ENCODE measurements at regions not wholly inside any gene's neighbourhood (a gene's known extent, or its start where the extent isn't known, plus 50 kb on each side); places are given as distances from the start of the nearest gene placed in this dataset.
"Not testable (repeated sequence)": the region's sequence is repeated elsewhere in the genome, so short reads cannot be mapped to it uniquely, and the experiment has no call there.

GRCh38 chr2:75309596-75310463, 110.5 kb upstream of the TACR1 start:
- no peaks in the 10 kb centered on the region for H3K9me3 Mint-ChIP-seq
- H3K4me1 Mint-ChIP-seq (ENCODE audit: low read depth in 2 of 2): no peaks in the 10 kb centered on the region
- no peak overlapping the region for H3K27ac Mint-ChIP-seq
- H3K27me3 Mint-ChIP-seq: peaks cover 0 to 8% of the 10 kb centered on the region in 2 donors
- H3K4me3 Mint-ChIP-seq: no peak overlapping the region
- no peak for DNase-seq (ENCODE audit: low spot score)
- ATAC-seq: no peak
- no peaks in the 10 kb centered on the region for H3K36me3 Mint-ChIP-seq

- Mint-ChIP-seq H3K27ac (no peak overlapping the region), H3K27me3 (peaks cover 0 to 9% of the 10 kb centered on the region in 2 donors), H3K36me3 (no peaks in the 10 kb centered on the region), H3K4me3 (no peak overlapping the region), H3K4me1 (ENCODE audit: low read depth in 2 of 2) (no peaks in the 10 kb centered on the region), H3K9me3 (no peaks in the 10 kb centered on the region)
- no peak for DNase-seq (ENCODE audit: low spot score)
- no peak for ATAC-seq
These were observed 103.9 kb upstream of the TACR1 start for GRCh38 chr2:75303227-75303626.

GRCh38 chr2:75294362-75294761, 95.0 kb upstream of the TACR1 start:
- Mint-ChIP-seq H3K27ac (no peak overlapping the region), H3K27me3 (peaks cover 2 to 20% of the 10 kb centered on the region in 2 donors), H3K4me3 (no peak overlapping the region), H3K4me1 (ENCODE audit: low read depth in 2 of 2) (no peaks in the 10 kb centered on the region), H3K9me3 (peaks cover 3% of the 10 kb centered on the region), H3K36me3 (no peaks in the 10 kb centered on the region)
- no peak for ATAC-seq
- DNase-seq (ENCODE audit: low spot score): no peak

GRCh38 chr2:75292826-75293225, 93.5 kb upstream of the TACR1 start:
- no peak for DNase-seq (ENCODE audit: low spot score)
- peaks cover 4 to 11% of the 10 kb centered on the region in 2 donors for H3K27me3 Mint-ChIP-seq
- H3K4me1 Mint-ChIP-seq (ENCODE audit: low read depth in 2 of 2): no peaks in the 10 kb centered on the region
- H3K4me3 Mint-ChIP-seq: no peak overlapping the region
- no peak for ATAC-seq
- peaks cover 7% of the 10 kb centered on the region for H3K9me3 Mint-ChIP-seq
- no peaks in the 10 kb centered on the region for H3K36me3 Mint-ChIP-seq
- H3K27ac Mint-ChIP-seq: no peak overlapping the region

GRCh38 chr2:75290600-75291150, 91.4 kb upstream of the TACR1 start:
- H3K36me3 Mint-ChIP-seq: no peaks in the 10 kb centered on the region
- H3K27me3 Mint-ChIP-seq: peaks cover 5 to 19% of the 10 kb centered on the region in 2 donors
- no peaks in the 10 kb centered on the region for H3K4me1 Mint-ChIP-seq (ENCODE audit: low read depth in 2 of 2)
- no peak overlapping the region for H3K27ac Mint-ChIP-seq
- H3K9me3 Mint-ChIP-seq: peaks cover 10% of the 10 kb centered on the region
- no peak for ATAC-seq
- H3K4me3 Mint-ChIP-seq: no peak overlapping the region
- DNase-seq (ENCODE audit: low spot score): no peak

- Mint-ChIP-seq H3K27me3 (peaks cover 5 to 23% of the 10 kb centered on the region in 2 donors), H3K36me3 (no peaks in the 10 kb centered on the region), H3K4me1 (ENCODE audit: low read depth in 2 of 2) (no peaks in the 10 kb centered on the region), H3K27ac (no peak overlapping the region), H3K9me3 (peaks cover 10% of the 10 kb centered on the region), H3K4me3 (no peak overlapping the region)
- no peak for DNase-seq (ENCODE audit: low spot score)
- no peak for ATAC-seq
These were observed 90.5 kb upstream of the TACR1 start for GRCh38 chr2:75289771-75290170.

GRCh38 chr2:75289178-75289577, 89.9 kb upstream of the TACR1 start:
- H3K27me3 Mint-ChIP-seq: peaks cover 5 to 29% of the 10 kb centered on the region in 2 donors
- not testable (repeated sequence) for ATAC-seq, H3K36me3 Mint-ChIP-seq

GRCh38 chr2:75288760-75289159, 89.4 kb upstream of the TACR1 start:
- H3K9me3 Mint-ChIP-seq: peaks cover 10% of the 10 kb centered on the region
- H3K36me3 Mint-ChIP-seq: no peaks in the 10 kb centered on the region
- DNase-seq (ENCODE audit: low spot score) (no peak), ATAC-seq (no peak)
- H3K27ac Mint-ChIP-seq: no peak overlapping the region
- no peak overlapping the region for H3K4me3 Mint-ChIP-seq
- no peaks in the 10 kb centered on the region for H3K4me1 Mint-ChIP-seq (ENCODE audit: low read depth in 2 of 2)
- peaks cover 5 to 33% of the 10 kb centered on the region in 2 donors for H3K27me3 Mint-ChIP-seq

More at GRCh38 chr2:75289178-75289577, 89.9 kb upstream of the TACR1 start:
- not testable (repeated sequence) for DNase-seq (ENCODE audit: low spot score); H3K27ac Mint-ChIP-seq; H3K4me3 Mint-ChIP-seq; H3K4me1 Mint-ChIP-seq (ENCODE audit: low read depth in 2 of 2)
- peaks cover 10% of the 10 kb centered on the region for H3K9me3 Mint-ChIP-seq

- ATAC-seq: no peak
- Mint-ChIP-seq H3K36me3 (no peaks in the 10 kb centered on the region), H3K4me3 (no peak overlapping the region), H3K27ac (no peak overlapping the region), H3K9me3 (peaks cover 10% of the 10 kb centered on the region), H3K27me3 (peaks cover 5 to 35% of the 10 kb centered on the region in 2 donors), H3K4me1 (ENCODE audit: low read depth in 2 of 2) (no peaks in the 10 kb centered on the region)
- no peak for DNase-seq (ENCODE audit: low spot score)
These were observed 88.5 kb upstream of the TACR1 start for GRCh38 chr2:75287624-75288316.

- Mint-ChIP-seq H3K9me3 (peaks cover 10% of the 10 kb centered on the region), H3K4me3 (no peak overlapping the region), H3K27me3 (peaks cover 2 to 26% of the 10 kb centered on the region in 2 donors), H3K4me1 (ENCODE audit: low read depth in 2 of 2) (no peaks in the 10 kb centered on the region), H3K27ac (no peak overlapping the region), H3K36me3 (no peaks in the 10 kb centered on the region)
- DNase-seq (ENCODE audit: low spot score) (no peak), ATAC-seq (no peak)
These were observed 85.0 kb upstream of the TACR1 start for GRCh38 chr2:75284345-75284744.

GRCh38 chr2:75278821-75279379, 79.6 kb upstream of the TACR1 start:
- Mint-ChIP-seq H3K36me3 (no peaks in the 10 kb centered on the region), H3K4me1 (ENCODE audit: low read depth in 2 of 2) (no peaks in the 10 kb centered on the region), H3K9me3 (peaks cover 19% of the 10 kb centered on the region), H3K27ac (no peak overlapping the region), H3K4me3 (no peak overlapping the region), H3K27me3 (peaks cover 6 to 33% of the 10 kb centered on the region in 2 donors)
- ATAC-seq (no peak), DNase-seq (ENCODE audit: low spot score) (no peak)

- Mint-ChIP-seq H3K27me3 (peaks cover 6 to 33% of the 10 kb centered on the region in 2 donors), H3K4me1 (ENCODE audit: low read depth in 2 of 2) (no peaks in the 10 kb centered on the region), H3K27ac (no peak overlapping the region), H3K9me3 (peaks cover 21% of the 10 kb centered on the region), H3K36me3 (peaks cover 5% of the 10 kb centered on the region), H3K4me3 (no peak overlapping the region)
- no peak for ATAC-seq
- no peak for DNase-seq (ENCODE audit: low spot score)
These were observed 79.0 kb upstream of the TACR1 start for GRCh38 chr2:75278314-75278713.

GRCh38 chr2:75277111-75277510, 77.8 kb upstream of the TACR1 start:
- no peak overlapping the region for H3K4me3 Mint-ChIP-seq
- peaks cover 9 to 45% of the 10 kb centered on the region in 2 donors for H3K27me3 Mint-ChIP-seq
- H3K9me3 Mint-ChIP-seq: peaks cover 29% of the 10 kb centered on the region
- H3K36me3 Mint-ChIP-seq: peaks cover 16% of the 10 kb centered on the region
- H3K4me1 Mint-ChIP-seq (ENCODE audit: low read depth in 2 of 2): no peaks in the 10 kb centered on the region
- no peak for ATAC-seq
- DNase-seq (ENCODE audit: low spot score): no peak
- no peak overlapping the region for H3K27ac Mint-ChIP-seq

Measured in natural killer cell treated with Interleukin-12 subunit alpha and Interleukin-12 subunit beta and Interleukin-15 and Interleukin-18, amount 100 ng/mL, for 72 hours (primary cell).